HT1080 (cell line): ENCODE measurements at regions not wholly inside any gene's neighbourhood (a gene's known extent, or its start where the extent isn't known, plus 50 kb on each side); places are given as distances from the start of the nearest gene placed in this dataset.

Experiments
- DNase-seq: peaks from one replicate; pipeline ENCODE4 v3.0.0-alpha.2; 2015; ENCODE audit warnings: low read depth

- no peak for DNase-seq
Observed at GRCh38 chr11:110984693-110985092, 260.8 kb upstream of the POU2AF2 start.

- peak; percentile 29 for DNase-seq
Observed at GRCh38 chr11:110984147-110984546, 261.4 kb upstream of the POU2AF2 start.

- no peak for DNase-seq
Observed at GRCh38 chr11:110982214-110982613, 263.3 kb upstream of the POU2AF2 start.

- DNase-seq, result no peak
Observed at GRCh38 chr11:110979696-110980095, 265.8 kb upstream of the POU2AF2 start.

- DNase-seq, result no peak
Observed at GRCh38 chr11:110977661-110978060, 265.4 kb upstream of the ARHGAP20 start.

GRCh38 chr11:110974731-110975130 lies 262.5 kb upstream of the ARHGAP20 start:
- DNase-seq, result no peak

- no peak for DNase-seq
Observed at GRCh38 chr11:110973401-110973980, 261.3 kb upstream of the ARHGAP20 start.

- peak; percentile 28 for DNase-seq
Observed at GRCh38 chr11:110972640-110973039, 260.4 kb upstream of the ARHGAP20 start.

GRCh38 chr11:110972106-110972505 lies 259.9 kb upstream of the ARHGAP20 start:
- DNase-seq, result no peak

- peak; percentile 31 for DNase-seq
Observed at GRCh38 chr11:110971140-110971539, 258.9 kb upstream of the ARHGAP20 start.

- no peak for DNase-seq
Observed at GRCh38 chr11:110968348-110969062, 256.3 kb upstream of the ARHGAP20 start.

- no peak for DNase-seq
Observed at GRCh38 chr11:110966131-110966530, 253.9 kb upstream of the ARHGAP20 start.

GRCh38 chr11:110962921-110963320 lies 250.7 kb upstream of the ARHGAP20 start:
- no peak for DNase-seq

GRCh38 chr11:110960167-110960566 lies 247.9 kb upstream of the ARHGAP20 start:
- DNase-seq, result no peak

- DNase-seq, result no peak
Observed at GRCh38 chr11:110958216-110958615, 246.0 kb upstream of the ARHGAP20 start.

- DNase-seq, result no peak
Observed at GRCh38 chr11:110955776-110956175, 243.5 kb upstream of the ARHGAP20 start.

- no peak for DNase-seq
Observed at GRCh38 chr11:110951950-110952503, 239.8 kb upstream of the ARHGAP20 start.

GRCh38 chr11:110951037-110951949 lies 239.1 kb upstream of the ARHGAP20 start:
- DNase-seq, result no peak

- no peak for DNase-seq
Observed at GRCh38 chr11:110948112-110948511, 235.9 kb upstream of the ARHGAP20 start.

GRCh38 chr11:110947096-110947495 lies 234.9 kb upstream of the ARHGAP20 start:
- no peak for DNase-seq

GRCh38 chr11:110939471-110939870 lies 227.2 kb upstream of the ARHGAP20 start:
- DNase-seq, result no peak
